ENCODE measurements at regions not wholly inside any gene's neighbourhood (a gene's known extent, or its start where the extent isn't known, plus 50 kb on each side); places are given as distances from the start of the nearest gene placed in this dataset.

DNA sequence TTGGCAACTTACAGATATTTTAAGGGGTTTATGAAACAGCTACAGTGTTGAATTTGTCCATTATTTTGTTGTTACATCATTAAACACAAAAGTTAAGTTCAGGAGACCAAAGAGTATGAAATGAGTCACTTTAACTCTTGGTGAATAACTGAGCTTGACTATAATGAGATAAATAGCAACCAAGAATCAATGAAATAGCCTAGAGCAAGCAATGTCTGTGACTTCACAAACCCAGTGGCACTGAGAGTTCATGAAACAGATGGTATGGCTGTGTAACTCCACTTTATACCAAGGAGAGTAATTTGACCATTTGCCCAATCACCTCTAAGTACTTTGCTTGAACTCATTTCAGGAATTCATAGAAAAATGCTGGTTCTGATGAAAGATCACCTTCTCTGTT is 169.6 kb upstream of the GADL1 start:
- Histone ChIP-seq H3K27me3 (ENCODE audit: control insufficient read depth, insufficient read depth, low read length) (no peaks in the 10 kb centered on the region), H3K36me3 (ENCODE audit: control insufficient read depth, insufficient read depth, low read length) (no peaks in the 10 kb centered on the region), H3K27ac (ENCODE audit: low read length) (no peak overlapping the region), H3K4me1 (ENCODE audit: control insufficient read depth, insufficient read depth, low read length) (no peaks in the 10 kb centered on the region), H3K9me3 (ENCODE audit: control insufficient read depth, insufficient read depth, low read length) (no peaks in the 10 kb centered on the region), H3K4me3 (ENCODE audit: low read length) (no peak overlapping the region)
- TF ChIP-seq, protein P1, sequence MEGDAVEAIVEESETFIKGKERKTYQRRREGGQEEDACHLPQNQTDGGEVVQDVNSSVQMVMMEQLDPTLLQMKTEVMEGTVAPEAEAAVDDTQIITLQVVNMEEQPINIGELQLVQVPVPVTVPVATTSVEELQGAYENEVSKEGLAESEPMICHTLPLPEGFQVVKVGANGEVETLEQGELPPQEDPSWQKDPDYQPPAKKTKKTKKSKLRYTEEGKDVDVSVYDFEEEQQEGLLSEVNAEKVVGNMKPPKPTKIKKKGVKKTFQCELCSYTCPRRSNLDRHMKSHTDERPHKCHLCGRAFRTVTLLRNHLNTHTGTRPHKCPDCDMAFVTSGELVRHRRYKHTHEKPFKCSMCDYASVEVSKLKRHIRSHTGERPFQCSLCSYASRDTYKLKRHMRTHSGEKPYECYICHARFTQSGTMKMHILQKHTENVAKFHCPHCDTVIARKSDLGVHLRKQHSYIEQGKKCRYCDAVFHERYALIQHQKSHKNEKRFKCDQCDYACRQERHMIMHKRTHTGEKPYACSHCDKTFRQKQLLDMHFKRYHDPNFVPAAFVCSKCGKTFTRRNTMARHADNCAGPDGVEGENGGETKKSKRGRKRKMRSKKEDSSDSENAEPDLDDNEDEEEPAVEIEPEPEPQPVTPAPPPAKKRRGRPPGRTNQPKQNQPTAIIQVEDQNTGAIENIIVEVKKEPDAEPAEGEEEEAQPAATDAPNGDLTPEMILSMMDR (IDR thresholded peaks at IDR 0.05): no peak
- H3K36me3 Mint-ChIP-seq: peaks cover 14% of the 10 kb centered on the region
- H3K27ac Mint-ChIP-seq: no peak overlapping the region
- H3K4me1 Mint-ChIP-seq: no peaks in the 10 kb centered on the region
- intact Hi-C loops (cut with micrococcal nuclease): no loop called here
- peaks cover 7 to 8% of the 10 kb centered on the region in 2 donors for H3K27me3 Mint-ChIP-seq (ENCODE audit: low read depth in 2 of 2)
- H3K9me3 Mint-ChIP-seq: peaks cover 3% of the 10 kb centered on the region in 2 donors
- DNase-seq (no peak), ATAC-seq (no peak)
- no peak overlapping the region for H3K4me3 Mint-ChIP-seq

DNA sequence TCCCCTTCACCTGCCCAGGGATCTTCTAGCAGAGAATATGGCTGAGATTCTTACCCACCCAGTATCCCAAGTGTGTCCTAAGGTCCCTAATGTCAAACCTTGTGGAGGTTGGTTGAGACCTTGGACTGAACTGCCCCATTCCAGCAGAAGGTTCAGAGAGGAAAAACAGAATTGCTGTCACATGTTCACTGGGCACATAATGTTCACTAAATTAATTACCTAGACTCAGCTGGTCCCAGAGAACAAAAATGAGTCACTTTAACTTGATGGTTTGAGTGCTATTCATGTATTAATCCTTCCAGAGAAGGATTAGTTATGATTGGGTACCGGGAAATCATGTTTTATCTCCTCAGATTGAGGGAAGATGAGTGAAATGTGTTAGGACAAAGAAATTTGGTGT is 171.3 kb upstream of the GADL1 start:
- no peaks in the 10 kb centered on the region for H3K9me3 ChIP-seq (ENCODE audit: control insufficient read depth, insufficient read depth, low read length)
- no peaks in the 10 kb centered on the region for H3K4me1 ChIP-seq (ENCODE audit: control insufficient read depth, insufficient read depth, low read length)
- Mint-ChIP-seq H3K36me3 (peaks cover 7% of the 10 kb centered on the region), H3K4me3 (no peak overlapping the region), H3K27me3 (ENCODE audit: low read depth in 2 of 2) (peaks cover 9 to 13% of the 10 kb centered on the region in 2 donors), H3K27ac (no peak overlapping the region), H3K4me1 (no peaks in the 10 kb centered on the region), H3K9me3 (no peaks in the 10 kb centered on the region)
- no peak for DNase-seq
- H3K4me3 ChIP-seq (ENCODE audit: low read length): no peak overlapping the region
- H3K36me3 ChIP-seq (ENCODE audit: control insufficient read depth, insufficient read depth, low read length): no peaks in the 10 kb centered on the region
- intact Hi-C loops (cut with micrococcal nuclease): no loop called here
- TF ChIP-seq, protein P1 (IDR thresholded peaks at IDR 0.05): no peak
- H3K27me3 ChIP-seq (ENCODE audit: control insufficient read depth, insufficient read depth, low read length): no peaks in the 10 kb centered on the region
- no peak for ATAC-seq
- WGBS (ENCODE audit: insufficient coverage): 100% methylated on average over 1 of the region's 1 CpG
- no peak overlapping the region for H3K27ac ChIP-seq (ENCODE audit: low read length)

DNA sequence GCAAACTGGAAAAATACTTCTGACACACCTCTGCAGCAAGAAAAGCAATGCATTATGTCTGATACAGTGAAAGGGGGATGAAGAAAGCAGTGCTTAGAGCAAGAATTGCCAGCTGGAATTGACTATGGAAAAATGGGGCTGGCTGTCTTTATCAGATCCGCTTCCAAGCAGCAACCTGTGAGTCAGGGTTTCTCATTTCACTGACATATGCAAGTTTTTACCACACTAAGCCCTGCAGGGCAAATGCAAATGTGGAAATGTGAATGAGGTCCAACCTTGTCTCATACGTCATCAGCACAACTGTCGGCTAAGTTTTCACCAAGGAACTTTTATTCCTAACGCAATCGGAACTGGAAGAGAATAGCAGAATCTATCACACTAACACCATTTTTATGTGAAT is 172.5 kb upstream of the GADL1 start:
- no peak overlapping the region for H3K4me3 Mint-ChIP-seq
- no peak overlapping the region for H3K27ac Mint-ChIP-seq
- DNase-seq (no peak), ATAC-seq (no peak)
- H3K9me3 Mint-ChIP-seq: peaks cover 0 to 3% of the 10 kb centered on the region in 2 donors
- peaks cover under 1% of the 10 kb centered on the region for H3K36me3 Mint-ChIP-seq
- H3K4me1 ChIP-seq (ENCODE audit: control insufficient read depth, insufficient read depth, low read length): no peaks in the 10 kb centered on the region
- TF ChIP-seq, protein P1 (IDR thresholded peaks at IDR 0.05): no peak
- H3K9me3 ChIP-seq (ENCODE audit: control insufficient read depth, insufficient read depth, low read length): no peaks in the 10 kb centered on the region
- no peak overlapping the region for H3K4me3 ChIP-seq (ENCODE audit: low read length)
- WGBS (ENCODE audit: insufficient coverage): 100% methylated on average over 1 of the region's 5 CpGs
- no peak overlapping the region for H3K27ac ChIP-seq (ENCODE audit: low read length)
- H3K27me3 Mint-ChIP-seq (ENCODE audit: low read depth in 2 of 2): peaks cover 9 to 13% of the 10 kb centered on the region in 2 donors
- intact Hi-C loops (cut with micrococcal nuclease): no loop called here
- no peaks in the 10 kb centered on the region for H3K4me1 Mint-ChIP-seq
- H3K27me3 ChIP-seq (ENCODE audit: control insufficient read depth, insufficient read depth, low read length): no peaks in the 10 kb centered on the region
- H3K36me3 ChIP-seq (ENCODE audit: control insufficient read depth, insufficient read depth, low read length): no peaks in the 10 kb centered on the region

DNA sequence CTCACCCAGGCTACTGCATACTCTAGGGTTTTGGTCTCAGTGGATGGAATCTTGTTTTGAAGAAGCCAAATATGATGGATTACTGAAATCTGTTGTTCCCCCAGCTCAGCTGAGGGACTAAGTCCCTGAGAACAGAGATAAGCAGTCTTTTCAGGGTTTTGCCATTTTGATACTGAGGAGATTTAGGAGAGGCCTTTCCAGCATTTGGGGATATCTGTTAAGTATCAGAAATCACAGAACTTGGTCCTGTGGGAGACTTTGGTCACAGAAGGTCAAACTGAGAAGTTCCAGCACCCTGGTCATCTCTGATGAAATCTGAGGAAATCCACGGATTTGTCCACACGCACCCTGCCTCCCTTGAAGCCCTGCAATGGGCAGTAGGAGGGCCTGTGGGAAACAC is 181.0 kb upstream of the GADL1 start:
- H3K27ac Mint-ChIP-seq: no peak overlapping the region
- H3K4me1 Mint-ChIP-seq: no peaks in the 10 kb centered on the region
- no peak overlapping the region for H3K4me3 Mint-ChIP-seq
- TF ChIP-seq, protein P1 (IDR thresholded peaks at IDR 0.05): no peak
- DNase-seq (no peak), ATAC-seq (no peak)
- H3K36me3 ChIP-seq (ENCODE audit: control insufficient read depth, insufficient read depth, low read length): no peaks in the 10 kb centered on the region
- H3K36me3 Mint-ChIP-seq: no peaks in the 10 kb centered on the region
- no peaks in the 10 kb centered on the region for H3K27me3 ChIP-seq (ENCODE audit: control insufficient read depth, insufficient read depth, low read length)
- peaks cover 0 to 5% of the 10 kb centered on the region in 2 donors for H3K9me3 Mint-ChIP-seq
- WGBS (ENCODE audit: insufficient coverage): 98% methylated on average over 2 of the region's 2 CpGs
- H3K4me3 ChIP-seq (ENCODE audit: low read length): no peak overlapping the region
- H3K27me3 Mint-ChIP-seq (ENCODE audit: low read depth in 2 of 2): peaks cover 3 to 4% of the 10 kb centered on the region in 2 donors
- H3K9me3 ChIP-seq (ENCODE audit: control insufficient read depth, insufficient read depth, low read length): peaks cover 4% of the 10 kb centered on the region
- H3K4me1 ChIP-seq (ENCODE audit: control insufficient read depth, insufficient read depth, low read length): no peaks in the 10 kb centered on the region
- intact Hi-C loops (cut with micrococcal nuclease): no loop called here
- H3K27ac ChIP-seq (ENCODE audit: low read length): no peak overlapping the region
